IMR-90 (cell line): ENCODE measurements at regions not wholly inside any gene's neighbourhood (a gene's known extent, or its start where the extent isn't known, plus 50 kb on each side); places are given as distances from the start of the nearest gene placed in this dataset.

Experiments
- ATAC-seq: fragments of 200-7000 bp; cut with Tn5 transposase; 2 replicates; pipeline ENCODE4 v1.9.1; 2020; ENCODE audit warnings: low read depth, mild to moderate bottlenecking, moderate library complexity
- BruUV-seq: library from RNA; stranded (reverse); fragments of 400-500 nt; replicated peaks from 2 replicates; lab custom pipeline; 2021; lab: Mats Ljungman, UMichigan
- CTCF ChIA-PET: fragments of 300-600 bp; formaldehyde crosslinking; extraction: SDS; loops from one replicate; lab custom pipeline; 2021; ENCODE audit warnings: antibody characterized with exemption; lab: Yijun Ruan, JAX
- POLR2A ChIA-PET: fragments of 300-600 bp; sonication (Branson Sonifier 250); formaldehyde crosslinking; loops from one replicate; lab custom pipeline; 2022; ENCODE audit warnings: antibody characterized with exemption; ENCODE audit not compliant: unreplicated experiment; lab: Charles Lee
- DNase-seq: peaks from one replicate; pipeline ENCODE4 v3.0.0; 2013
- H2AFZ ChIP-seq: replicated peaks from 2 replicates; pipeline ENCODE3; 2013; ENCODE audit warnings: low read length, mild to moderate bottlenecking; ENCODE audit not compliant: poor library complexity
- H2AK5ac ChIP-seq: 2 replicates; pipeline ENCODE4 v1.6.1; 2013; ENCODE audit warnings: low read depth, low read length, inconsistent platforms
- H2AK9ac ChIP-seq: replicated peaks from 2 replicates; pipeline ENCODE3; 2013; ENCODE audit warnings: mild to moderate bottlenecking, low read depth, low read length, moderate library complexity; ENCODE audit not compliant: poor library complexity
- H2BK120ac ChIP-seq: 2 replicates; pipeline ENCODE4 v1.6.1; 2013; ENCODE audit warnings: low read depth, low read length, inconsistent platforms
- H2BK15ac ChIP-seq: 3 replicates; pipeline ENCODE4 v1.6.1; 2013; ENCODE audit warnings: low read depth, low read length, inconsistent platforms
- H2BK20ac ChIP-seq: 2 replicates; pipeline ENCODE4 v1.6.1; 2013; ENCODE audit warnings: low read depth, mild to moderate bottlenecking, inconsistent platforms, low read length, moderate library complexity
- H2BK5ac ChIP-seq: 2 replicates; pipeline ENCODE4 v1.6.1; 2013; ENCODE audit warnings: mild to moderate bottlenecking, low read depth, low read length, inconsistent platforms; ENCODE audit not compliant: poor library complexity, severe bottlenecking
- H3K14ac ChIP-seq: replicated peaks from 2 replicates; pipeline ENCODE4 v1.6.1; 2013; ENCODE audit warnings: low read depth, low read length, inconsistent platforms
- H3K18ac ChIP-seq: 2 replicates; pipeline ENCODE4 v1.6.1; 2013; ENCODE audit warnings: low read depth, low read length, control low read depth
- H3K23ac ChIP-seq: 2 replicates; pipeline ENCODE4 v1.6.1; 2013; ENCODE audit warnings: low read depth, low read length, inconsistent platforms
- H3K27ac ChIP-seq: 2 replicates; pipeline ENCODE4 v1.5.1; 2013; ENCODE audit warnings: mild to moderate bottlenecking, control low read depth, low read length; ENCODE audit not compliant: insufficient read depth
- H3K27me3 ChIP-seq: 2 replicates; pipeline ENCODE4 v1.6.1; 2013; ENCODE audit warnings: low read length; ENCODE audit not compliant: control insufficient read depth, insufficient read depth
- H3K36me3 ChIP-seq: 2 replicates; pipeline ENCODE4 v1.6.1; 2013; ENCODE audit warnings: low read length, mixed read lengths; ENCODE audit not compliant: control insufficient read depth, insufficient read depth
- H3K4ac ChIP-seq: 2 replicates; pipeline ENCODE4 v1.6.1; 2013; ENCODE audit warnings: low read depth, low read length, inconsistent platforms
- H3K4me1 ChIP-seq: 2 replicates; pipeline ENCODE4 v1.6.1; 2013; ENCODE audit warnings: low read length, mixed read lengths; ENCODE audit not compliant: control insufficient read depth, insufficient read depth
- H3K4me2 ChIP-seq: 2 replicates; pipeline ENCODE4 v1.6.1; 2013; ENCODE audit warnings: low read depth, mild to moderate bottlenecking, control low read depth, low read length, moderate library complexity
- H3K4me3 ChIP-seq: 2 replicates; pipeline ENCODE4 v1.5.1; 2013; ENCODE audit warnings: low read depth, mild to moderate bottlenecking, control low read depth, low read length, moderate library complexity; ENCODE audit not compliant: insufficient read depth
- H3K56ac ChIP-seq: 2 replicates; pipeline ENCODE4 v1.6.1; 2013; ENCODE audit warnings: low read length, inconsistent platforms; ENCODE audit not compliant: insufficient read depth; ENCODE audit errors: extremely low read depth
- H3K79me1 ChIP-seq, 2 experiments: 2 replicates each; pipeline ENCODE4 v1.6.1; 2013; ENCODE audit warnings: low read length in 2 of 2, inconsistent platforms in 1 of 2, low read depth in 1 of 2
- H3K9ac ChIP-seq: 2 replicates; pipeline ENCODE4 v1.6.1; 2013; ENCODE audit warnings: low read depth, low read length, control low read depth
- H3K9me1 ChIP-seq: 2 replicates; pipeline ENCODE4 v1.6.1; 2013; ENCODE audit warnings: low read length, inconsistent platforms; ENCODE audit not compliant: insufficient read depth
- H3K9me3 ChIP-seq: 2 replicates; pipeline ENCODE4 v1.6.1; 2013; ENCODE audit warnings: low read length; ENCODE audit not compliant: control insufficient read depth, insufficient read depth
- H4K20me1 ChIP-seq: 2 replicates; pipeline ENCODE4 v1.6.1; 2013; ENCODE audit warnings: low read length, inconsistent platforms; ENCODE audit not compliant: insufficient read depth
- H4K5ac ChIP-seq: 2 replicates; pipeline ENCODE4 v1.6.1; 2013; ENCODE audit warnings: mild to moderate bottlenecking, low read depth, low read length, control low read depth
- H4K8ac ChIP-seq, 2 experiments: 2 replicates each; pipeline ENCODE4 v1.6.1; 2013; ENCODE audit warnings: low read depth in 2 of 2, low read length in 2 of 2, control low read depth in 1 of 2, inconsistent platforms in 1 of 2
- H4K91ac ChIP-seq: 2 replicates; pipeline ENCODE4 v1.6.1; 2013; ENCODE audit warnings: low read depth, low read length, inconsistent platforms; ENCODE audit not compliant: insufficient read depth
- BHLHE40 ChIP-seq: fragments of 150-350 bp; IDR thresholded peaks from 2 replicates; pipeline ENCODE4 v1.6.1; 2016; ENCODE audit warnings: mild to moderate bottlenecking, low read depth, low read length
- CEBPB ChIP-seq: IDR thresholded peaks from 2 replicates; pipeline ENCODE4 v1.6.1; 2012; ENCODE audit warnings: low read depth, low read length, improper control_type of control experiment
- CHD1 ChIP-seq: IDR thresholded peaks from 2 replicates; pipeline ENCODE4 v1.6.1; 2012; ENCODE audit warnings: low read depth, low read length, improper control_type of control experiment
- CTCF ChIP-seq: conservative IDR thresholded peaks from 2 replicates; pipeline ENCODE4 v1.5.1; 2012; ENCODE audit warnings: mild to moderate bottlenecking, low read depth, low read length, improper control_type of control experiment
- ELK1 ChIP-seq: fragments of 150-350 bp; IDR thresholded peaks from 2 replicates; pipeline ENCODE4 v1.6.1; 2016; ENCODE audit warnings: low read depth, mild to moderate bottlenecking, low read length, moderate library complexity, borderline replicate concordance
- FOS ChIP-seq: fragments of 150-350 bp; IDR thresholded peaks from 2 replicates; pipeline ENCODE4 v1.6.1; 2016; ENCODE audit warnings: low read depth, low read length
- MAFK ChIP-seq: IDR thresholded peaks from 2 replicates; pipeline ENCODE4 v1.6.1; 2012; ENCODE audit warnings: low read depth, low read length, improper control_type of control experiment
- MAZ ChIP-seq: IDR thresholded peaks from 2 replicates; pipeline ENCODE4 v1.6.1; 2012; ENCODE audit warnings: low read depth, mild to moderate bottlenecking, low read length, improper control_type of control experiment, moderate library complexity, borderline replicate concordance
- MXI1 ChIP-seq: IDR thresholded peaks from 2 replicates; pipeline ENCODE4 v1.6.1; 2012; ENCODE audit warnings: low read depth, mild to moderate bottlenecking, low read length, moderate library complexity, borderline replicate concordance
- NFE2L2 ChIP-seq: fragments of 150-350 bp; IDR thresholded peaks from 2 replicates; pipeline ENCODE4 v1.6.1; 2016; ENCODE audit warnings: low read depth, mild to moderate bottlenecking, low read length
- POLR2A ChIP-seq: IDR thresholded peaks from 2 replicates; pipeline ENCODE4 v1.6.1; 2012; ENCODE audit warnings: mild to moderate bottlenecking, low read depth, low read length
- RAD21 ChIP-seq: IDR thresholded peaks from 2 replicates; pipeline ENCODE4 v1.6.1; 2012; ENCODE audit warnings: low read length, improper control_type of control experiment
- RCOR1 ChIP-seq: IDR thresholded peaks from 2 replicates; pipeline ENCODE4 v1.6.1; 2012; ENCODE audit warnings: mild to moderate bottlenecking, low read length, improper control_type of control experiment; ENCODE audit not compliant: insufficient replicate concordance
- RFX5 ChIP-seq: IDR thresholded peaks from 2 replicates; pipeline ENCODE4 v1.8.0; 2012; ENCODE audit warnings: low read depth, mild to moderate bottlenecking, low read length, moderate library complexity
- SMC3 ChIP-seq: fragments of 150-350 bp; IDR thresholded peaks from 2 replicates; pipeline ENCODE4 v1.6.1; 2016; ENCODE audit warnings: low read depth, mild to moderate bottlenecking, antibody characterized with exemption, low read length, moderate library complexity
- USF2 ChIP-seq: fragments of 150-350 bp; IDR thresholded peaks from 2 replicates; pipeline ENCODE4 v1.6.1; 2017; ENCODE audit warnings: mild to moderate bottlenecking, antibody characterized with exemption, low read length, low read depth
- WGBS, 2 experiments: methylation state at CpG; one replicate each; pipeline versions ENCODE4 v1.1.5 to v1.1.7; 2013; ENCODE audit warnings: missing lambda C conversion rate in 2 of 2; ENCODE audit not compliant: insufficient read length in 1 of 2; ENCODE audit errors: extremely low coverage in 2 of 2; 5-methylcytosine and 5-hydroxymethylcytosine counted together
- dilution Hi-C: fragments of 300-500 bp; cut with HindIII; formaldehyde crosslinking; loops from one replicate; pipeline ENCODE4 v1.14.3; 2018; ENCODE audit warnings: low sequenced_read_pairs; ENCODE audit not compliant: unreplicated experiment
- in situ Hi-C: fragments of 300-500 bp; cut with MboI; formaldehyde crosslinking; loops from 3 replicates; pipeline ENCODE4 v1.14.3; 2019; ENCODE audit warnings: low sequenced_read_pairs, inconsistent platforms, mixed read lengths
- intact Hi-C: fragments of 100-400 bp; cut with micrococcal nuclease; formaldehyde crosslinking; loops from 2 replicates; pipeline ENCODE4 v1.10.0; 2022

- intact Hi-C loops (no loop called here), dilution Hi-C loops (no loop called here), in situ Hi-C loops (no loop called here)
- H3K23ac ChIP-seq, result no peak overlapping the region
- no peaks in the 10 kb centered on the region for H3K36me3 ChIP-seq
- no peak overlapping the region for H3K4me2 ChIP-seq
- no peak overlapping the region for H3K18ac ChIP-seq
- H4K91ac ChIP-seq, result no peak overlapping the region
- BruUV-seq, result no TSS peak
- no peak overlapping the region for H2AK9ac ChIP-seq
- no peak overlapping the region for H3K27ac ChIP-seq
- H3K4ac ChIP-seq, result no peak overlapping the region
- ChIA-PET CTCF (no interaction called here), POLR2A (no interaction called here)
- no peak overlapping the region for H2BK120ac ChIP-seq
- H3K9me3 ChIP-seq, result no peaks in the 10 kb centered on the region; the same call in 1 of the 2 replicates
- no peak overlapping the region for H3K9ac ChIP-seq
- no peak overlapping the region for H3K4me3 ChIP-seq
- no peak overlapping the region for H2BK5ac ChIP-seq
- H3K56ac ChIP-seq, result no peak overlapping the region
- WGBS, 2 experiments, result no CpG with 5 or more reads among the region's 1 CpG
- no peak overlapping the region for H3K14ac ChIP-seq
- H3K4me1 ChIP-seq, result no peaks in the 10 kb centered on the region
- H2AK5ac ChIP-seq, result no peak overlapping the region
- TF ChIP-seq MAFK (no peak), USF2 (no peak), NFE2L2 (no peak), RAD21 (no peak), MXI1 (no peak), MAZ (no peak), FOS (no peak), SMC3 (no peak), RCOR1 (no peak), POLR2A (no peak), CEBPB (no peak), RFX5 (no peak), BHLHE40 (no peak), CTCF (no peak), CHD1 (no peak), ELK1 (no peak)
- H2AFZ ChIP-seq, result no peak overlapping the region
- no peak overlapping the region for H4K5ac ChIP-seq
- DNase-seq, result no peak
- H3K9me1 ChIP-seq, result no peaks in the 10 kb centered on the region
- no peaks in the 10 kb centered on the region for H3K27me3 ChIP-seq
- no peak overlapping the region for H2BK15ac ChIP-seq
- no peak overlapping the region for H4K8ac ChIP-seq
- ATAC-seq, result no peak
- H4K20me1 ChIP-seq, result no peaks in the 10 kb centered on the region
- H2BK20ac ChIP-seq, result no peak overlapping the region
- H3K79me1 ChIP-seq, result no peaks in the 10 kb centered on the region
These were observed 149.3 kb upstream of the CCNH start for GRCh38 chr5:87562068-87562467.
